ENCODE measurements at regions not wholly inside any gene's neighbourhood (a gene's known extent, or its start where the extent isn't known, plus 50 kb on each side); places are given as distances from the start of the nearest gene placed in this dataset.

DNA sequence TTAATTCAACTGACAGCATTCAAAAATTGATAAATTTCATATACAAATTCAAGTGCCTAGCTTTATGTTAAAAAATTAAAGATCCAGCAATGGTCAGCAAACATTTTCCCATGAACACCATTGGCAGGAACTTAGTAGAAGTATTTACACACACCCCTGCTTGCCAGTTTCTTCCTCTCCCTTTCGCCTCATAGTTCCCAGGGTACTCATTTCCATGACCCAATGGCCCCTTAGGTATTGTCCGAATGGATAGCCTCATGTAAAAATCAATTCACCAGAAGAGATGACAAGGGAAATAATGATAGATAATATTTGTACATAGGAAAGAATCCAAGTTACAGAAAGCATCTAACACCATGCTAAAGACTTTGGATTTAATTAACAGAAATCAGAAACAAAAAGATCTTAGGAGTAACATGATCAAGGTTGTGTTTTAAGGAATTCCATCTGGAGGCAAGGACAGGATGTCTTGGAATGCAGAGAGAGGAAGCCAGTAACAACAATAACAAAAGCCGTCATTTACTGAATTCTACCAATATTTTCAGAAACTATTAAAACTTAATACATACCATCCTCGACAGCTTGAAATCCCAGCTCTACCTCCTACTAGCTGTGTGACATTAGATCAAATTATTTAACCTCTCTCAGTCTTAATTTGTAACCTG, 423.0 kb downstream of the IRS1 start:
- TF ChIP-seq, protein P1, sequence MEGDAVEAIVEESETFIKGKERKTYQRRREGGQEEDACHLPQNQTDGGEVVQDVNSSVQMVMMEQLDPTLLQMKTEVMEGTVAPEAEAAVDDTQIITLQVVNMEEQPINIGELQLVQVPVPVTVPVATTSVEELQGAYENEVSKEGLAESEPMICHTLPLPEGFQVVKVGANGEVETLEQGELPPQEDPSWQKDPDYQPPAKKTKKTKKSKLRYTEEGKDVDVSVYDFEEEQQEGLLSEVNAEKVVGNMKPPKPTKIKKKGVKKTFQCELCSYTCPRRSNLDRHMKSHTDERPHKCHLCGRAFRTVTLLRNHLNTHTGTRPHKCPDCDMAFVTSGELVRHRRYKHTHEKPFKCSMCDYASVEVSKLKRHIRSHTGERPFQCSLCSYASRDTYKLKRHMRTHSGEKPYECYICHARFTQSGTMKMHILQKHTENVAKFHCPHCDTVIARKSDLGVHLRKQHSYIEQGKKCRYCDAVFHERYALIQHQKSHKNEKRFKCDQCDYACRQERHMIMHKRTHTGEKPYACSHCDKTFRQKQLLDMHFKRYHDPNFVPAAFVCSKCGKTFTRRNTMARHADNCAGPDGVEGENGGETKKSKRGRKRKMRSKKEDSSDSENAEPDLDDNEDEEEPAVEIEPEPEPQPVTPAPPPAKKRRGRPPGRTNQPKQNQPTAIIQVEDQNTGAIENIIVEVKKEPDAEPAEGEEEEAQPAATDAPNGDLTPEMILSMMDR (IDR thresholded peaks at IDR 0.05; ENCODE audit: insufficient read depth, low read length, poor library complexity, severe bottlenecking): no peak
- TF ChIP-seq EZH2phosphoT487 (conservative IDR thresholded peaks at IDR 0.05; ENCODE audit: low read length): no peak
- no peaks in the 10 kb centered on the region for H3K36me3 ChIP-seq (ENCODE audit: low read length)
- H3K4me3 ChIP-seq (ENCODE audit: insufficient read depth, low read length, poor library complexity, severe bottlenecking): no peak overlapping the region
- no peaks in the 10 kb centered on the region for H3K27me3 ChIP-seq (ENCODE audit: low read length)
- no peak overlapping the region for H2AFZ ChIP-seq (ENCODE audit: low read depth, low read length, severe bottlenecking)
- no peaks in the 10 kb centered on the region for H3K79me2 ChIP-seq (ENCODE audit: insufficient read depth, low read length)
- no peaks in the 10 kb centered on the region for H4K20me1 ChIP-seq (ENCODE audit: low read depth, low read length)
- no peaks in the 10 kb centered on the region for H3K9me3 ChIP-seq (ENCODE audit: insufficient read depth, low read length)
- H3K9ac ChIP-seq (ENCODE audit: low read length): no peak overlapping the region
- no peaks in the 10 kb centered on the region for H3F3A ChIP-seq (ENCODE audit: insufficient read depth)
- H3K9me2 ChIP-seq (replicated peaks; ENCODE audit: insufficient read depth, low read length): no peaks in the 10 kb centered on the region
- H3K27ac ChIP-seq (ENCODE audit: low read depth, low read length): no peak overlapping the region
- H3K4me2 ChIP-seq (ENCODE audit: low read depth, low read length, poor library complexity, severe bottlenecking): no peak overlapping the region

DNA sequence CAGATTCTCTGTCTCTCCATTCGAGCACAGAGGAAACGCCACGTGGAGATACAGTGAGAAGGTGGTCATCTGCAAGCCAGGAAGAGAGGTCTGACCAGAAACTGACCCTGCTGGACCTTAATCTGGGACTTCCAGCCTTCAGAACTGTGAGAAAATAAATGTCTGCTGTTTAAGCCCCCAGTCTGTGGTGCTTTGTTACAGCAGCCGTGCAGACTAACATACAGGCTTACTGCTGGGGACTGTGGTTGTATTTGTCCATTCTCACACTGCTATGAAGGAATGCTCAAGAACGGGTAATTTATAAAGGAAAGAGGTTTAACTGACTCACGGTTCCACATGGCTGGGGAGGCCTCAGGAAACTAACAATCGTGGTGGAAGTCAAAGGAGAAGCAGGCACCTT, 432.7 kb downstream of the IRS1 start:
- H2AFZ ChIP-seq (ENCODE audit: low read depth, low read length, severe bottlenecking): no peak overlapping the region

DNA sequence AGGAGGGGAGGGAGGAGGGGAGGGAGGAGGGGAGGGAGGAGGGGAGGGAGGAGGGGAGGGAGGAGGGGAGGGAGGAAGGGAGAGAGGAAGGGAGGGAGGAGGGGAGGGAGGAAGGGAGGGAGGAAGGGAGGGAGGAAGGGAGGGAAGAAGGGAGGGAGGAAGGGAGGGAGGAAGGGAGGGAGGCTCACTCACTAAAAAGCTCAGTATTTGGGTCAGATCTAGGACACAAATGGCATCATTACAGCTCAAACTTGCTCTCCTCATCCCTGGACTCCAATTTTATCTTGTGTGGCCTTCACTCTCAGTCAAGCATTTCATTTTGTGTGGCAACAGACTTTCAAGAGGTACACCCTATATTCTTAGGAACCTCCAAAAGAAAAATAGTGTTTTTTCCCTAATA, 435.4 kb downstream of the IRS1 start:
- Histone ChIP-seq H3K27ac (ENCODE audit: low read depth, low read length) (no peak overlapping the region), H3K36me3 (ENCODE audit: low read length) (no peaks in the 10 kb centered on the region), H3K9ac (ENCODE audit: low read length) (no peak overlapping the region), H3K9me2 (replicated peaks; ENCODE audit: insufficient read depth, low read length) (no peaks in the 10 kb centered on the region), H3K27me3 (ENCODE audit: low read length) (no peaks in the 10 kb centered on the region), H3K4me2 (ENCODE audit: low read depth, low read length, poor library complexity, severe bottlenecking) (no peak overlapping the region), H3K79me2 (ENCODE audit: insufficient read depth, low read length) (no peaks in the 10 kb centered on the region), H3K9me3 (ENCODE audit: insufficient read depth, low read length) (no peaks in the 10 kb centered on the region), H2AFZ (ENCODE audit: low read depth, low read length, severe bottlenecking) (no peak overlapping the region), H3K4me3 (ENCODE audit: insufficient read depth, low read length, poor library complexity, severe bottlenecking) (no peak overlapping the region), H3F3A (ENCODE audit: insufficient read depth) (no peaks in the 10 kb centered on the region), H4K20me1 (ENCODE audit: low read depth, low read length) (no peaks in the 10 kb centered on the region)
- TF ChIP-seq EZH2phosphoT487 (conservative IDR thresholded peaks at IDR 0.05; ENCODE audit: low read length): no peak
- TF ChIP-seq, protein P1 (IDR thresholded peaks at IDR 0.05; ENCODE audit: insufficient read depth, low read length, poor library complexity, severe bottlenecking): no peak

More for the DNA sequence above, 432.7 kb downstream of the IRS1 start:
- no peak overlapping the region for H3K4me3 ChIP-seq (ENCODE audit: insufficient read depth, low read length, poor library complexity, severe bottlenecking)
- H3K36me3 ChIP-seq (ENCODE audit: low read length): no peaks in the 10 kb centered on the region
- H3K9me2 ChIP-seq (replicated peaks; ENCODE audit: insufficient read depth, low read length): no peaks in the 10 kb centered on the region
- H3K9me3 ChIP-seq (ENCODE audit: insufficient read depth, low read length): no peaks in the 10 kb centered on the region
- H3F3A ChIP-seq (ENCODE audit: insufficient read depth): no peaks in the 10 kb centered on the region
- H3K9ac ChIP-seq (ENCODE audit: low read length): no peak overlapping the region
- H3K27me3 ChIP-seq (ENCODE audit: low read length): no peaks in the 10 kb centered on the region
- H4K20me1 ChIP-seq (ENCODE audit: low read depth, low read length): no peaks in the 10 kb centered on the region
- TF ChIP-seq, protein P1 (IDR thresholded peaks at IDR 0.05; ENCODE audit: insufficient read depth, low read length, poor library complexity, severe bottlenecking): no peak
- no peak for TF ChIP-seq EZH2phosphoT487 (conservative IDR thresholded peaks at IDR 0.05; ENCODE audit: low read length)
- H3K79me2 ChIP-seq (ENCODE audit: insufficient read depth, low read length): no peaks in the 10 kb centered on the region
- no peak overlapping the region for H3K4me2 ChIP-seq (ENCODE audit: low read depth, low read length, poor library complexity, severe bottlenecking)
- no peak overlapping the region for H3K27ac ChIP-seq (ENCODE audit: low read depth, low read length)
